ENCODE measurements at regions not wholly inside any gene's neighbourhood (a gene's known extent, or its start where the extent isn't known, plus 50 kb on each side); places are given as distances from the start of the nearest gene placed in this dataset.

- Histone ChIP-seq H3K4me2 (ENCODE audit: low read length) (no peak overlapping the region), H3F3A (ENCODE audit: control insufficient read depth, insufficient read depth) (no peaks in the 10 kb centered on the region), H3K79me2 (ENCODE audit: control insufficient read depth, low read length) (no peaks in the 10 kb centered on the region), H4K20me1 (ENCODE audit: control insufficient read depth, insufficient read depth, low read depth, low read length) (no peaks in the 10 kb centered on the region), H3K27me3 (ENCODE audit: control insufficient read depth, low read length) (peaks cover 4% of the 10 kb centered on the region; the same call in 1 of the 2 replicates), H3K4me3 (ENCODE audit: low read length) (no peak overlapping the region), H3K27ac (ENCODE audit: low read depth, low read length) (no peak overlapping the region), H3K9me2 (replicated peaks; ENCODE audit: control insufficient read depth, low read length) (no peaks in the 10 kb centered on the region), H3K4me1 (ENCODE audit: control insufficient read depth, low read length) (no peaks in the 10 kb centered on the region), H3K36me3 (ENCODE audit: control insufficient read depth, low read length) (no peaks in the 10 kb centered on the region), H3K9me3 (ENCODE audit: control insufficient read depth, insufficient read depth, low read length) (no peaks in the 10 kb centered on the region)
- TF ChIP-seq EZH2phosphoT487 (IDR thresholded peaks at IDR 0.05; ENCODE audit: borderline replicate concordance, low read length) (no peak), CTCF (IDR thresholded peaks at IDR 0.05; ENCODE audit: low read depth, low read length, poor library complexity, severe bottlenecking) (no peak)
These were observed 60.7 kb upstream of the ITGA6 start for GRCh38 chr2:172366596-172367150.

- no peak overlapping the region for H3K4me3 ChIP-seq (ENCODE audit: low read length)
- TF ChIP-seq EZH2phosphoT487 (IDR thresholded peaks at IDR 0.05; ENCODE audit: borderline replicate concordance, low read length) (no peak), CTCF (IDR thresholded peaks at IDR 0.05; ENCODE audit: low read depth, low read length, poor library complexity, severe bottlenecking) (no peak)
These were observed 56.4 kb upstream of the ITGA6 start for GRCh38 chr2:172370821-172371455.

GRCh38 chr2:172372436-172372835 lies 55.0 kb upstream of the ITGA6 start:
- Histone ChIP-seq H3K4me1 (ENCODE audit: control insufficient read depth, low read length) (no peaks in the 10 kb centered on the region), H3K27me3 (ENCODE audit: control insufficient read depth, low read length) (peaks cover 14% of the 10 kb centered on the region), H3K27ac (ENCODE audit: low read depth, low read length) (no peak overlapping the region), H4K20me1 (ENCODE audit: control insufficient read depth, insufficient read depth, low read depth, low read length) (no peaks in the 10 kb centered on the region), H3K79me2 (ENCODE audit: control insufficient read depth, low read length) (no peaks in the 10 kb centered on the region), H3K36me3 (ENCODE audit: control insufficient read depth, low read length) (no peaks in the 10 kb centered on the region), H3F3A (ENCODE audit: control insufficient read depth, insufficient read depth) (no peaks in the 10 kb centered on the region), H3K9me3 (ENCODE audit: control insufficient read depth, insufficient read depth, low read length) (no peaks in the 10 kb centered on the region), H3K4me3 (ENCODE audit: low read length) (no peak overlapping the region), H3K4me2 (ENCODE audit: low read length) (no peak overlapping the region), H3K9me2 (replicated peaks; ENCODE audit: control insufficient read depth, low read length) (no peaks in the 10 kb centered on the region)
- TF ChIP-seq EZH2phosphoT487 (IDR thresholded peaks at IDR 0.05; ENCODE audit: borderline replicate concordance, low read length) (no peak), CTCF (IDR thresholded peaks at IDR 0.05; ENCODE audit: low read depth, low read length, poor library complexity, severe bottlenecking) (no peak)

More at GRCh38 chr2:172370821-172371455, 56.4 kb upstream of the ITGA6 start:
- Histone ChIP-seq H3K79me2 (ENCODE audit: control insufficient read depth, low read length) (no peaks in the 10 kb centered on the region), H3K27me3 (ENCODE audit: control insufficient read depth, low read length) (peaks cover 14% of the 10 kb centered on the region), H3K9me2 (replicated peaks; ENCODE audit: control insufficient read depth, low read length) (no peaks in the 10 kb centered on the region), H3K27ac (ENCODE audit: low read depth, low read length) (no peak overlapping the region), H3F3A (ENCODE audit: control insufficient read depth, insufficient read depth) (no peaks in the 10 kb centered on the region), H3K9me3 (ENCODE audit: control insufficient read depth, insufficient read depth, low read length) (no peaks in the 10 kb centered on the region), H3K36me3 (ENCODE audit: control insufficient read depth, low read length) (no peaks in the 10 kb centered on the region), H3K4me1 (ENCODE audit: control insufficient read depth, low read length) (no peaks in the 10 kb centered on the region), H4K20me1 (ENCODE audit: control insufficient read depth, insufficient read depth, low read depth, low read length) (no peaks in the 10 kb centered on the region), H3K4me2 (ENCODE audit: low read length) (no peak overlapping the region)
